Endothelial cell of umbilical vein (primary cell): ENCODE measurements at regions not wholly inside any gene's neighbourhood (a gene's known extent, or its start where the extent isn't known, plus 50 kb on each side); places are given as distances from the start of the nearest gene placed in this dataset.

Experiments
- BruUV-seq: library from RNA; stranded (reverse); fragments of 400-500 nt; replicated peaks from 2 replicates; lab custom pipeline; 2021; lab: Mats Ljungman, UMichigan
- CTCF ChIA-PET: fragments of 300-600, 350-600 bp; sonication (Branson Sonifier 250); formaldehyde crosslinking; loops from one replicate; lab custom pipeline; 2021; ENCODE audit warnings: antibody characterized with exemption, inconsistent platforms; lab: Charles Lee
- POLR2A ChIA-PET: fragments of 300-600, 350-600 bp; sonication (Branson Sonifier 250); formaldehyde crosslinking; loops from one replicate; lab custom pipeline; 2021; ENCODE audit warnings: antibody characterized with exemption, inconsistent platforms; lab: Charles Lee
- DNase-seq: peaks from one replicate; pipeline ENCODE4 v3.0.0-alpha.2; 2011; ENCODE audit warnings: low read depth, low spot score
- FAIRE-seq: peaks from 2 replicates; lab custom pipeline; 2011; peaks lifted over from hg19 to GRCh38; lab: Jason Lieb, UNC
- H2AFZ ChIP-seq: 2 replicates; pipeline ENCODE4 v1.6.0; 2012; ENCODE audit warnings: low read depth, low read length, control low read depth, inconsistent platforms
- H3K27ac ChIP-seq: 2 replicates; pipeline ENCODE4 v1.5.1; 2011; ENCODE audit warnings: low read depth, mild to moderate bottlenecking, control low read depth, low read length, moderate library complexity; ENCODE audit not compliant: insufficient read depth
- H3K27me3 ChIP-seq, 2 experiments: 2 replicates each; pipeline versions ENCODE4 v1.6.0 to v1.6.1; 2011; ENCODE audit warnings: low read length in 2 of 2, mixed read lengths in 1 of 2; ENCODE audit not compliant: control insufficient read depth in 2 of 2, insufficient read depth in 2 of 2
- H3K36me3 ChIP-seq, 2 experiments: 2 replicates in 1 of 2; 3 replicates in 1 of 2; pipeline ENCODE4 v1.5.1; 2011; ENCODE audit warnings: low read length in 2 of 2, mild to moderate bottlenecking in 1 of 2, moderate library complexity in 1 of 2; ENCODE audit not compliant: control insufficient read depth in 2 of 2, insufficient read depth in 2 of 2; ENCODE audit errors: extremely low read depth in 1 of 2
- H3K4me1 ChIP-seq: 3 replicates; pipeline ENCODE4 v1.5.1; 2011; ENCODE audit warnings: mild to moderate bottlenecking, low read length; ENCODE audit not compliant: control insufficient read depth, insufficient read depth; ENCODE audit errors: extremely low read depth
- H3K4me2 ChIP-seq: 2 replicates; pipeline ENCODE4 v1.6.1; 2011; ENCODE audit warnings: low read length, control low read depth, mixed read lengths; ENCODE audit not compliant: insufficient read depth
- H3K4me3 ChIP-seq, 3 experiments: fragments of 200-600 bp in 1 of 3; sonication (generic), shearing (Covaris generic) in 1 of 3; replicated peaks in 1 of 3; 2 replicates each; pipeline ENCODE4 v1.5.1; 2011 to 2016; ENCODE audit warnings: control low read depth in 3 of 3, low read length in 3 of 3, mild to moderate bottlenecking in 2 of 3, inconsistent platforms in 1 of 3, low read depth in 1 of 3, moderate library complexity in 1 of 3; ENCODE audit not compliant: insufficient read depth in 1 of 3
- H3K79me2 ChIP-seq: 2 replicates; pipeline ENCODE4 v1.6.0; 2012; ENCODE audit warnings: low read length, inconsistent platforms; ENCODE audit not compliant: control insufficient read depth, insufficient read depth
- H3K9ac ChIP-seq: replicated peaks from 2 replicates; pipeline ENCODE3; 2011; ENCODE audit warnings: low read length, control low read depth; ENCODE audit not compliant: insufficient read depth; ENCODE audit errors: extremely low read depth
- H3K9me1 ChIP-seq: replicated peaks from 3 replicates; pipeline ENCODE4 v1.6.0; 2011; ENCODE audit warnings: mild to moderate bottlenecking, low read length; ENCODE audit not compliant: control insufficient read depth, insufficient read depth; ENCODE audit errors: extremely low read depth
- H3K9me3 ChIP-seq: replicated peaks from 2 replicates; pipeline ENCODE4 v1.5.1; 2012; ENCODE audit warnings: low read length, inconsistent platforms; ENCODE audit not compliant: control insufficient read depth, insufficient read depth
- H4K20me1 ChIP-seq: replicated peaks from 2 replicates; pipeline ENCODE3; 2011; ENCODE audit warnings: mild to moderate bottlenecking, low read length; ENCODE audit not compliant: control insufficient read depth, insufficient read depth; ENCODE audit errors: extremely low read depth
- EZH2 ChIP-seq: IDR thresholded peaks from 2 replicates; pipeline ENCODE4 v1.6.1; 2012; ENCODE audit warnings: borderline replicate concordance, low read depth, mild to moderate bottlenecking, moderate library complexity, low read length, inconsistent platforms; ENCODE audit not compliant: severe bottlenecking
- FOS ChIP-seq: IDR thresholded peaks from 2 replicates; pipeline ENCODE4 v1.6.1; 2011; ENCODE audit warnings: mild to moderate bottlenecking, low read length, moderate library complexity, borderline replicate concordance; ENCODE audit not compliant: insufficient read depth
- GATA2 ChIP-seq: IDR thresholded peaks from 2 replicates; pipeline ENCODE4 v1.7.0; 2011; ENCODE audit warnings: low read depth, mild to moderate bottlenecking, moderate library complexity, mixed read lengths, low read length; ENCODE audit not compliant: insufficient read length, insufficient read depth
- JUN ChIP-seq: IDR thresholded peaks from 2 replicates; pipeline ENCODE4 v1.6.1; 2011; ENCODE audit warnings: borderline replicate concordance, low read depth; ENCODE audit not compliant: insufficient read length, insufficient read depth
- MYC ChIP-seq: IDR thresholded peaks from one replicate; pipeline ENCODE4 v1.6.1; 2011; ENCODE audit warnings: mild to moderate bottlenecking, low read depth, low read length
- POLR2A ChIP-seq: IDR thresholded peaks from 2 replicates; pipeline ENCODE4 v1.6.1; 2012; ENCODE audit warnings: low read depth, mild to moderate bottlenecking, control low read depth, low read length
- POLR2AphosphoS5 ChIP-seq: IDR thresholded peaks from 2 replicates; pipeline ENCODE4 v1.6.1; 2012; ENCODE audit warnings: low read depth, mild to moderate bottlenecking, control low read depth, low read length, moderate library complexity; ENCODE audit not compliant: insufficient read depth
- dilution Hi-C: fragments of 300-500 bp; cut with MboI; formaldehyde crosslinking; loops from one replicate; pipeline ENCODE4 v1.15.0; 2019; ENCODE audit warnings: low sequenced_read_pairs; ENCODE audit not compliant: extremely low pct_ligation_motif_present
- intact Hi-C: fragments of 100-400 bp; cut with micrococcal nuclease; formaldehyde crosslinking; loops from one replicate; pipeline ENCODE4 v1.10.0; 2022
- TF ChIP-seq, protein P1 (sequence below): IDR thresholded peaks from 2 replicates; pipeline ENCODE4 v1.6.1; 2011; ENCODE audit not compliant: insufficient read depth, insufficient read length
- TF ChIP-seq, protein P2 (sequence below), 2 donors: IDR thresholded peaks; 1 replicate in 1 of 2; 2 replicates in 1 of 2; pipeline ENCODE4 v1.5.1; 2011; ENCODE audit warnings: low read length in 2 of 2, mild to moderate bottlenecking in 2 of 2, moderate library complexity in 2 of 2, control low read depth in 1 of 2, inconsistent platforms in 1 of 2, low read depth in 1 of 2; ENCODE audit not compliant: insufficient read depth in 1 of 2; ENCODE audit errors: extremely low read depth in 1 of 2

DNA sequence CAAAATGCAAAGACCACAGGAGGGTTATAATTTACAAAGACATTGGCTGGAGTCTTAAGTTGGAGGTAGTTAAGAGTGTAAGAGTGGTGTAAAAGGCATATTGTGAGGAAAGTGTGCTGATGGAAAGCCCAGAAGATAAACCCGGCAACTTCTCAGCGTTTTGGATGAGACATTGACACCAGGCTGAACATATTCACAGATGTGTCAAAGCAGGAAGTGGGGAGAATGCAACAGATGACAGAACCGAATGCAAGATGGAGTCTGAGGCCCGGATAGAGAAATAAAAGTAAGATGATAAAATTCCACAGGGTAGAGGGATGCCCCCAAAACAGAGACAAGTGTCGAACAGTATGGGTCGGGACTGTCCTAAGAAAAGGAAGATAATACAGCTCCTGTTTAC lies 230.4 kb upstream of the TMEM72 start:
- H3K9ac ChIP-seq = no peak overlapping the region
- H4K20me1 ChIP-seq = no peaks in the 10 kb centered on the region
- H3K4me1 ChIP-seq = no peaks in the 10 kb centered on the region
- DNase-seq (no peak), FAIRE-seq (no peak)
- H3K27ac ChIP-seq = no peak overlapping the region
- ChIA-PET POLR2A (interaction anchor here (0.6 kb wide), 1 partner anchor 281 kb away, joined by 3 read pairs; no protein-coding TSS in a partner anchor), CTCF (no interaction called here)
- no peaks in the 10 kb centered on the region for H3K79me2 ChIP-seq
- no TSS peak for BruUV-seq
- dilution Hi-C loops = no loop called here
- no peak overlapping the region for H3K4me2 ChIP-seq
- H2AFZ ChIP-seq = no peak overlapping the region
- no peaks in the 10 kb centered on the region for H3K27me3 ChIP-seq
- intact Hi-C loops = no loop called here
- no peaks in the 10 kb centered on the region for H3K9me1 ChIP-seq
- TF ChIP-seq POLR2A (no peak), POLR2AphosphoS5 (no peak), EZH2 (no peak), GATA2 (no peak), FOS (no peak), MYC (no peak), JUN (no peak)
- TF ChIP-seq, protein P1, sequence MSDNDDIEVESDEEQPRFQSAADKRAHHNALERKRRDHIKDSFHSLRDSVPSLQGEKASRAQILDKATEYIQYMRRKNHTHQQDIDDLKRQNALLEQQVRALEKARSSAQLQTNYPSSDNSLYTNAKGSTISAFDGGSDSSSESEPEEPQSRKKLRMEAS = no peak
- TF ChIP-seq, protein P2, sequence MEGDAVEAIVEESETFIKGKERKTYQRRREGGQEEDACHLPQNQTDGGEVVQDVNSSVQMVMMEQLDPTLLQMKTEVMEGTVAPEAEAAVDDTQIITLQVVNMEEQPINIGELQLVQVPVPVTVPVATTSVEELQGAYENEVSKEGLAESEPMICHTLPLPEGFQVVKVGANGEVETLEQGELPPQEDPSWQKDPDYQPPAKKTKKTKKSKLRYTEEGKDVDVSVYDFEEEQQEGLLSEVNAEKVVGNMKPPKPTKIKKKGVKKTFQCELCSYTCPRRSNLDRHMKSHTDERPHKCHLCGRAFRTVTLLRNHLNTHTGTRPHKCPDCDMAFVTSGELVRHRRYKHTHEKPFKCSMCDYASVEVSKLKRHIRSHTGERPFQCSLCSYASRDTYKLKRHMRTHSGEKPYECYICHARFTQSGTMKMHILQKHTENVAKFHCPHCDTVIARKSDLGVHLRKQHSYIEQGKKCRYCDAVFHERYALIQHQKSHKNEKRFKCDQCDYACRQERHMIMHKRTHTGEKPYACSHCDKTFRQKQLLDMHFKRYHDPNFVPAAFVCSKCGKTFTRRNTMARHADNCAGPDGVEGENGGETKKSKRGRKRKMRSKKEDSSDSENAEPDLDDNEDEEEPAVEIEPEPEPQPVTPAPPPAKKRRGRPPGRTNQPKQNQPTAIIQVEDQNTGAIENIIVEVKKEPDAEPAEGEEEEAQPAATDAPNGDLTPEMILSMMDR (IDR thresholded peaks at IDR 0.05; ENCODE audit: extremely low read depth in 1 of 2, insufficient read depth in 1 of 2, low read depth in 1 of 2, low read length in 2 of 2) = no peak
- H3K9me3 ChIP-seq = no peaks in the 10 kb centered on the region
- no peaks in the 10 kb centered on the region for H3K36me3 ChIP-seq
- H3K4me3 ChIP-seq = no peak overlapping the region
